Caco-2 (cell line): ENCODE measurements at regions not wholly inside any gene's neighbourhood (a gene's known extent, or its start where the extent isn't known, plus 50 kb on each side); places are given as distances from the start of the nearest gene placed in this dataset.

ENCODE experiments used
- BruUV-seq: library from RNA; stranded (reverse); fragments of 400-500 nt; replicated peaks from 2 replicates; lab custom pipeline; 2021; lab: Mats Ljungman, UMichigan
- CTCF ChIA-PET: fragments of 300-600 bp; sonication (Branson Sonifier 250); formaldehyde crosslinking; loops from one replicate; lab custom pipeline; 2022; ENCODE audit warnings: antibody characterized with exemption; lab: Charles Lee
- POLR2A ChIA-PET: fragments of 300-600 bp; sonication (Branson Sonifier 250); formaldehyde crosslinking; loops from one replicate; lab custom pipeline; 2022; ENCODE audit warnings: antibody characterized with exemption; lab: Charles Lee
- DNase-seq, 2 experiments: peaks; one replicate each; pipeline versions ENCODE4 v3.0.0 to v3.0.0-alpha.2; 2020 to 2022
- H3K27me3 ChIP-seq: replicated peaks from 2 replicates; pipeline ENCODE4 v1.6.0; 2011; ENCODE audit warnings: low read length; ENCODE audit not compliant: control insufficient read depth, insufficient read depth
- H3K36me3 ChIP-seq: 2 replicates; pipeline ENCODE4 v1.5.1; 2011; ENCODE audit warnings: low read length; ENCODE audit not compliant: control insufficient read depth, insufficient read depth
- H3K4me1 ChIP-seq: fragments of 250-450 bp; sonication (Bioruptor Pico); 2 replicates; pipeline ENCODE4 v1.5.1; 2020; ENCODE audit warnings: mild to moderate bottlenecking
- H3K4me3 ChIP-seq: 2 replicates; pipeline ENCODE4 v1.5.1; 2011; ENCODE audit warnings: low read depth, mild to moderate bottlenecking, control low read depth, low read length
- H3K9me3 ChIP-seq: fragments of 250-450 bp; sonication (Bioruptor Pico); 2 replicates; pipeline ENCODE4 v1.5.1; 2020; ENCODE audit warnings: mild to moderate bottlenecking, moderate library complexity
- H3K27ac Mint-ChIP-seq: one replicate; pipeline ENCODE4 v1.8.0; 2022; ENCODE audit warnings: mixed read lengths; ENCODE audit not compliant: unreplicated experiment
- H3K27me3 Mint-ChIP-seq: one replicate; pipeline ENCODE4 v1.8.0; 2022; ENCODE audit warnings: mixed read lengths; ENCODE audit not compliant: insufficient read depth, unreplicated experiment
- H3K36me3 Mint-ChIP-seq: one replicate; pipeline ENCODE4 v1.8.0; 2022; ENCODE audit warnings: mild to moderate bottlenecking, mixed read lengths; ENCODE audit not compliant: insufficient read depth, unreplicated experiment
- H3K4me1 Mint-ChIP-seq: one replicate; pipeline ENCODE4 v1.8.0; 2022; ENCODE audit warnings: low read depth, mixed read lengths; ENCODE audit not compliant: unreplicated experiment
- H3K4me3 Mint-ChIP-seq: one replicate; pipeline ENCODE4 v1.8.0; 2022; ENCODE audit warnings: mild to moderate bottlenecking, moderate library complexity, mixed read lengths; ENCODE audit not compliant: unreplicated experiment
- H3K9me3 Mint-ChIP-seq: one replicate; pipeline ENCODE4 v1.8.0; 2022; ENCODE audit warnings: mixed read lengths; ENCODE audit not compliant: unreplicated experiment
- intact Hi-C: fragments of 100-400 bp; cut with micrococcal nuclease; formaldehyde crosslinking; loops from one replicate; pipeline ENCODE4 v1.10.0; 2022; ENCODE audit not compliant: unreplicated experiment
- TF ChIP-seq, protein P1 (sequence below), 2 experiments: fragments of 200-600 bp in 1 of 2; IDR thresholded peaks; 1 replicate in 1 of 2; 2 replicates in 1 of 2; pipeline versions ENCODE4 v1.5.1 to v1.8.0; 2011 to 2022; ENCODE audit warnings: antibody characterized with exemption in 1 of 2, control low read depth in 1 of 2, inconsistent platforms in 1 of 2, low read depth in 1 of 2, low read length in 1 of 2, mild to moderate bottlenecking in 1 of 2, moderate library complexity in 1 of 2; ENCODE audit not compliant: insufficient read depth in 1 of 2, severe bottlenecking in 1 of 2, unreplicated experiment in 1 of 2

GRCh38 chr18:67862069-67862468, 345.5 kb upstream of the DSEL start:
- Mint-ChIP-seq H3K4me1 (no peaks in the 10 kb centered on the region), H3K4me3 (no peak overlapping the region), H3K27me3 (no peaks in the 10 kb centered on the region), H3K27ac (no peak overlapping the region), H3K9me3 (no peaks in the 10 kb centered on the region), H3K36me3 (no peaks in the 10 kb centered on the region)
- BruUV-seq, result no TSS peak
- no peak for DNase-seq
- no peaks in the 10 kb centered on the region for H3K9me3 ChIP-seq
- intact Hi-C loops, result loop anchor here (10.0 kb wide), 1 partner anchor 647 kb away; no protein-coding TSS in a partner anchor
- H3K27me3 ChIP-seq, result no peaks in the 10 kb centered on the region
- no peaks in the 10 kb centered on the region for H3K36me3 ChIP-seq
- CTCF ChIA-PET, result no interaction called here
- TF ChIP-seq, protein P1, sequence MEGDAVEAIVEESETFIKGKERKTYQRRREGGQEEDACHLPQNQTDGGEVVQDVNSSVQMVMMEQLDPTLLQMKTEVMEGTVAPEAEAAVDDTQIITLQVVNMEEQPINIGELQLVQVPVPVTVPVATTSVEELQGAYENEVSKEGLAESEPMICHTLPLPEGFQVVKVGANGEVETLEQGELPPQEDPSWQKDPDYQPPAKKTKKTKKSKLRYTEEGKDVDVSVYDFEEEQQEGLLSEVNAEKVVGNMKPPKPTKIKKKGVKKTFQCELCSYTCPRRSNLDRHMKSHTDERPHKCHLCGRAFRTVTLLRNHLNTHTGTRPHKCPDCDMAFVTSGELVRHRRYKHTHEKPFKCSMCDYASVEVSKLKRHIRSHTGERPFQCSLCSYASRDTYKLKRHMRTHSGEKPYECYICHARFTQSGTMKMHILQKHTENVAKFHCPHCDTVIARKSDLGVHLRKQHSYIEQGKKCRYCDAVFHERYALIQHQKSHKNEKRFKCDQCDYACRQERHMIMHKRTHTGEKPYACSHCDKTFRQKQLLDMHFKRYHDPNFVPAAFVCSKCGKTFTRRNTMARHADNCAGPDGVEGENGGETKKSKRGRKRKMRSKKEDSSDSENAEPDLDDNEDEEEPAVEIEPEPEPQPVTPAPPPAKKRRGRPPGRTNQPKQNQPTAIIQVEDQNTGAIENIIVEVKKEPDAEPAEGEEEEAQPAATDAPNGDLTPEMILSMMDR (IDR thresholded peaks at IDR 0.05; ENCODE audit: insufficient read depth in 1 of 2, low read depth in 1 of 2, low read length in 1 of 2, severe bottlenecking in 1 of 2, unreplicated experiment in 1 of 2), result no peak
- H3K4me1 ChIP-seq, result no peaks in the 10 kb centered on the region
- H3K4me3 ChIP-seq, result no peak overlapping the region
- POLR2A ChIA-PET, result no interaction called here

DNA sequence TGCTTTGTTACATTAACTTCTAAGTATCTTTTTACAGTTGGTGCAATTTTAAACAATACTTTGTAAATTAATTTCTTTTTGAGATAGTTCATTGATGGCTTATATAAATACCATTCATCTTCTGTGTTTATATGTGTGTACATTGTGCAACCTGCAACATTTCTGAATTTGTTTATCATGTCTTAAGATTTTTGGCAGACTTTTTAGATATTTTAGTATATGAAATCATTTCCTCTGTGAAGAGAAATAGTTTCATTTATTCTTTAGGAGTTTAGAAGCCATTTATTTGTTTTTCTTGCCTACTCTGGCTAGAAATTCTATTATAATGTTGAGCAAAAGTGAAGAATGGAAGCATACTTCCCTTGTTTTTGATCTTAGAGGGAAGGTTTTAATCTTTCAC, 337.8 kb upstream of the DSEL start:
- Mint-ChIP-seq H3K27ac (no peak overlapping the region), H3K9me3 (no peaks in the 10 kb centered on the region), H3K27me3 (peaks cover 2% of the 10 kb centered on the region), H3K36me3 (no peaks in the 10 kb centered on the region), H3K4me3 (no peak overlapping the region), H3K4me1 (no peaks in the 10 kb centered on the region)
- Histone ChIP-seq H3K9me3 (no peaks in the 10 kb centered on the region), H3K36me3 (no peaks in the 10 kb centered on the region), H3K4me3 (no peak overlapping the region), H3K4me1 (no peaks in the 10 kb centered on the region), H3K27me3 (no peaks in the 10 kb centered on the region)
- no peak for DNase-seq
- POLR2A ChIA-PET, result no interaction called here
- intact Hi-C loops, result no loop called here
- CTCF ChIA-PET, result no interaction called here
- no TSS peak for BruUV-seq
- TF ChIP-seq, protein P1 (IDR thresholded peaks at IDR 0.05; ENCODE audit: insufficient read depth in 1 of 2, low read depth in 1 of 2, low read length in 1 of 2, severe bottlenecking in 1 of 2, unreplicated experiment in 1 of 2), result no peak

GRCh38 chr18:67846422-67847098, 330.0 kb upstream of the DSEL start:
- Histone ChIP-seq H3K9me3 (no peaks in the 10 kb centered on the region), H3K4me1 (no peaks in the 10 kb centered on the region), H3K27me3 (no peaks in the 10 kb centered on the region), H3K4me3 (no peak overlapping the region), H3K36me3 (no peaks in the 10 kb centered on the region)
- no TSS peak for BruUV-seq
- POLR2A ChIA-PET, result no interaction called here
- no peak for DNase-seq
- intact Hi-C loops, result loop anchor here (5.0 kb wide), 1 partner anchor 329 kb away; the partner anchor contains the start of gene DSEL
- H3K9me3 Mint-ChIP-seq, result no peaks in the 10 kb centered on the region
- H3K27ac Mint-ChIP-seq, result no peak overlapping the region
- no peaks in the 10 kb centered on the region for H3K36me3 Mint-ChIP-seq
- no peak overlapping the region for H3K4me3 Mint-ChIP-seq
- H3K27me3 Mint-ChIP-seq, result peaks cover 8% of the 10 kb centered on the region
- CTCF ChIA-PET, result no interaction called here
- TF ChIP-seq, protein P1 (IDR thresholded peaks at IDR 0.05; ENCODE audit: insufficient read depth in 1 of 2, low read depth in 1 of 2, low read length in 1 of 2, severe bottlenecking in 1 of 2, unreplicated experiment in 1 of 2), result no peak
- no peaks in the 10 kb centered on the region for H3K4me1 Mint-ChIP-seq
